ENCODE measurements at regions not wholly inside any gene's neighbourhood (a gene's known extent, or its start where the extent isn't known, plus 50 kb on each side); places are given as distances from the start of the nearest gene placed in this dataset.
"Not testable (repeated sequence)": the region's sequence is repeated elsewhere in the genome, so short reads cannot be mapped to it uniquely, and the experiment has no call there.

DNA sequence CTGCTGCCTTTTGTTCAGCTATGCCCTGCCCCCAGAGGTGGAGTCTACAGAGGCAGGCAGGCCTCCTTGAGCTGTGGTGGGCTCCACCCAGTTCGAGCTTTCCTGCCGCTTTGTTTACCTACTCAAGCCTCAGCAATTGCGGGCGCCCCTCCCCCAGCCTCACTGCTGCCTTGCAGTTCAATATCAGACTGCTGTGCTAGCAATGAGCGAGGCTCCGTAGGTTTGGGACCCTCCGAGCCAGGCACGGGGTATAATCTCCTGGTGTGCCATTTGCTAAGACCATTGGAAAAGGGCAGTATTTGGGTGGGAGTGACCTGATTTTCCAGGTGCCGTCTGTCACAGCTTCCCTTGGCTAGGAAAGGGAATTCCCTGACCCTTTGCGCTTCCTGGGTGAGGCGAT, 51.9 kb downstream of the DIPK2A start:
- DNase-seq, result not testable (repeated sequence)

- peak; percentile 45 to 61 for DNase-seq
These were observed 57.3 kb downstream of the DIPK2A start for GRCh38 chr3:144028798-144029411.

DNA sequence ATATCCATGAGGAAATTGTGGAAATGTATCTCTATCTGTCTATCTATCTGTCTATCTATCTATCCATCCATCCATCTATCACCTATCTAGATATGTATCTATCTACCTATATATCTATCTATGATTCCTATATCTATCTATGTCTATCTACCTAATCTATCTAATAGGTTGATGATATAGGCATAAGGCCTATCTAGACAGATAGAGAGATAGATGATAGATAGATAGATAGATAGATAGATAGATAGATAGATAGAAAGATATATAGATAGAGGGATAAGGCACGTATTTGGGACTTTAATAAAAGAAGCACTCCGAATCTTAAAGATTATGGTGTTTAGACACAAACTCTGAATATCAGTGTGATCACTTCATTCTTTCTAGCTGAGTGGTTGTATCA, 58.1 kb downstream of the DIPK2A start:
- DNase-seq, result no peak

GRCh38 chr3:144031938-144032337, 60.3 kb downstream of the DIPK2A start:
- no peak for DNase-seq

DNA sequence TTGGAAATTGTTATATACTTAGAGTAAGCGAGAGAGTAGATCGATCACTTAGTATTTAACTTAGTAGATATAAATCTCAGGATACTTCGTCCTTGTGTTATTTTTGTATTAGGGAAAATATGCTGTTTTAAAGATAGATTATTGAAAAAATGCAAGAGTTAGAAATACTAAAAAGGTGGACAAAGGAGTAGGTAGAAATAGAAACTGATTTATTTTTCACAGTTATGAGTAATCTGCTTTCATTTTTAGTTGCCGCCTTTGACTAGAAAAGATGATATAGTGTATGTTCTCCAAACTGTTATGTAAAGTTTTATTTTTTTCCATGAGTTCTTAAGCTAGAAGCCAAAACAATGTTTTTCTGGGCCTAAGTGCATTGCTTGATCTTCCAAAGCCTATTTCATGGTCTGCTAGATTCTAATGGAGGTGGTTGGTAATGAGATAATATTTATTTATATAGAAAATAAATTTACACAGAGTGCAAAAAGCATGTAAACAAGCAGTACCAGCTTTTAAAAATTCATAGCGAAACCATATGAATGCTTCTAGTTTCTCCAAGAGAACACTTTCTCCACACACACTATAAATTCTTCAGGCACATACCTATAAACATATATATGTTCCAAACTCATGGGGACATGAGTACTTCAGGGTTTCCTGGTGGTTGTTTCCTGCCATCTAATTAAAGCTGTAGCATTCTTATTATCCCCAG, 61.1 kb downstream of the DIPK2A start:
- no peak for DNase-seq

DNA sequence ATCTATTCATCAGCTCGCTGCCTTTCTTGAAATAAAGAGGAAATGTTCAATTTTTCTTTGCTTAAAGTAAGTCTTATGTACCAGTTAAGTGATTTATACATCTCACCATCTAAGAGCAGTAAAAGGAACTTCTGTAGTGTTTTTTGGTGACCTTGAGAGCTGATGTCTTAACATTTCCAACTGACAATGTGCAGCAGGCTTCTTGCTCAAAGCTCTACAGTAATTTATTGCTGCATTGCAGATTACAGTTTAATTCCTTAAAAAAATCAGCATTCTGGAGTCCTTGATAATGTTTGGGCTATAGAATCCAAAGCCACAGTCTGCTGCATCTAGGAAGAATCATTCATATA, 61.6 kb downstream of the DIPK2A start:
- DNase-seq, result no peak

DNA sequence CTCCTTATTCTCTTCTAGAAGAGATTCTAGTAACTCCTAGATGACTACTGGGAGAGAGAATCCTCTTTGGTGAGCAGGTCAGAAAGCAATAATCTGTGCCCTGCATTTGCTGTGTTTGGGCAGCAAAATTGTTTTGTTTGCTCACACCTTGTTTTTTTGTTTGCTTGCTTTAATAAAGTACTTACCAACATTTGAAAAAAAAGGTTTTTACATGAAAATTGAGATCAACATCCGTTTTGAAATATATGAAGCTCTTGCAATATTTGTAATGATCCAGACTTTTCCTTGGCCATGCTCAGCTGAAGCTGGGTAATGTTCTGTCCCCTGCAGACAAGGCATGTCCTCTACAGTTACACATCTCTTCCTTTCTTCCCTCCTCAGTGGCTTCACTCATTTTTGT, 62.2 kb downstream of the DIPK2A start:
- DNase-seq, result no peak

DNA sequence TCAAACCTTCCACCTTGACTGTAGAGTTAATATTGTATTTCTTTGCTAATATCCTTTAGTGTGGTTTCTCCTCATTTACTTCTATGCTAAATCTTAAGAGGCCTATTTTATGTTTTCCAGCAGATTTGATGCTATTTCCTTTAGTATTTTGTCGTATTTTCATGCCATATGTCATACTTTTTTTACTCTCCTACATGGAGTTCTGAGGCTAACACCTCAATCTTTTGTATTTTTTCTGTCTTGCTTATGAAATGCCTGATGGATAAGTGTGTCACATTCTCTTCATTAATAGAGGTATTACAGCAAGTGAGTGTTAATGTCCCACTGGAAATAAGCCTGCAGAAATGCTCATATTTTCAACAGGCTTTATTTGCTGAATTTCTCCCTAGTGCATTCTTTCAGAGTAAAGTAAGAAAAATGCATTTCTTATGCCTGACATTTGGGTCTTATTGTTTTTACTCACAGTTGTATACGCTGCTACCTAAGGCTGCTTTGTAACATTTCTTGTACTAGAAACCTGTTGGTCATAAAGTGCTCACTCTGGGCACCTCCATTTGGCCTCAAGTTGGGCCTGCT, 63.2 kb downstream of the DIPK2A start:
- DNase-seq, result no peak

DNA sequence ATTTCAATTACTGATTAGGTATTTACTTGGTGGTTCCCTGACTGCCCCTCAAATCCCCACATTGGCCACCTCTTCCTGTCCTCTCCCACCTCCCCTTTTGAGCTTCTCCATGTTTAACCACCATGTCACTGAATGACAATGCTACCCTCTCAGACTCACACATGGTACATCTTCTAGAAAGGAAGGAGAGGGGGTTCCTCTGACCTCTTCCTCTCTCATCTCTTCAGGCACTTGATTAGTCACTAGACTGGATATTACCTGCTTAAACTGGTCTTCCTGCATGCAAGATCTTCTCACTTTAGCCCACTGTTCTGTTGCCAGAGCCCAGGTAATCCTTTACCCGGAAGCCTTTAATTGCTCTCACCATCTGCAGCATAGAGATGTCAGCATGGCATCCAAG, 64.9 kb downstream of the DIPK2A start:
- DNase-seq, result no peak

DNA sequence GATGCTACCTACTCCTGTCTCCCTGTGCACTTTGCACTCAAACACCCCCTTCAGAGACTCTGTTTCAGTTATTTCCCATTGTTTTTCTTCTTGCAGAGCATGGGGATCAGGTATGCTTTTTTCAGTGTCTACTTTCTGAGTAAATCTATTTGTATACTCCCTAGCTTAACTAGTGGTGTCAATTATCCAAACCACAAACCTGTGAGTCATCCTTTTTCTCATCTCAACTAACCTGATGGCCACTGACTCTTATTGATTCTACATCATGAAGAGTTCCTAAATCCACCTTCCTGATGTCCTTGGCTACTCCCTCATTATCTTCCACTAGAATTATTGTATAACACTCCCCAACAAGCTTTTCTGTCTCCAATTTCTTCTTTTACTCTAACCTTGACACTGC, 68.0 kb downstream of the DIPK2A start:
- DNase-seq, result no peak

DNA sequence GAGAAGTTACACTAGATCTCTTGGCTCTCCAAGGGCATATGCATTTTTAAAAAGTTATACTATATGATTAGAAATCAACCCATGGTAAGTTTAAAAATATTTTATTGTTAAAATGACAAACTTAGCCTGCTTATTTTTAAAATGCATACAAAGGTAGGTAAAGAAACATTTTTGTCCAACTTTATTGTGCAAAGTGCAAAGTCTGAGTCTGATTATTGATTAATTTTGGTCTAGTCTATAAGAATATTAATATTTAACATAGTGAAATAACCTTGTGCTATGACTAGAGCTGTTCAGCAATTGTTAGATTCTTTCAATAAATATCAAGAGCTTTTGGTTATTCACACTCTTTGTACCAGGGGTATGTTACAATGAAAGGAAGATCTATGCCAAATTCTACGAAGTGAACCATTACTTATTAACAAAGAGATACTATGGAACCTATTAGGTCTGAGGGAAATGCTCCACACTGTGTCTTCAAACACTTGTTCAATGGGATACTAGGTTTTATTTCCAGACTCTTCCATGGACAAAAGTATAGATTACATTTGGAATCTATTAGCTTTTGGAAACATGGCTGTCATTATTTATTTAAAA, 70.4 kb downstream of the DIPK2A start:
- no peak for DNase-seq

- DNase-seq, result no peak
These were observed 74.1 kb downstream of the DIPK2A start for GRCh38 chr3:144045766-144046165.

DNA sequence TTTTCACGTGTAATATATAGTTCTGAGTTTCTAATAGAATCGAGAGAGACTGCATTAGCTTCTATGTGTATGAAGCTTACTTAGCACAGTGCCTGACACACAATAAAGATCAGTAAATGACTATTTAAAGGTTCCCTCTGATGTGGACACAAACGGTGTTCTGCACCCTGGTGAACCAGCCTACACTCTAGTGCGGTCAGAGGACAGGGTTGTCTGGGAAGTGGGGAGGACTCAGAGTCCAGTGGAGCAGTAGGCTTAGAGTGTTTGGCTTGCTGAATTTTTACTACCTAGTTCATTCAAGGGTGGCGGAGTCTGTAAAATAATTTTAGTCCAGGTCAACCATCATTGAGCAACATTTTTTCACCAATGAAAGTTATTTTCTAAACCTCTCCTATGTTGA, 77.8 kb downstream of the DIPK2A start:
- DNase-seq, result no peak

GRCh38 chr3:144051211-144051610, 79.6 kb downstream of the DIPK2A start:
- DNase-seq, result no peak

GRCh38 chr3:144052275-144052674, 80.7 kb downstream of the DIPK2A start:
- no peak for DNase-seq

DNA sequence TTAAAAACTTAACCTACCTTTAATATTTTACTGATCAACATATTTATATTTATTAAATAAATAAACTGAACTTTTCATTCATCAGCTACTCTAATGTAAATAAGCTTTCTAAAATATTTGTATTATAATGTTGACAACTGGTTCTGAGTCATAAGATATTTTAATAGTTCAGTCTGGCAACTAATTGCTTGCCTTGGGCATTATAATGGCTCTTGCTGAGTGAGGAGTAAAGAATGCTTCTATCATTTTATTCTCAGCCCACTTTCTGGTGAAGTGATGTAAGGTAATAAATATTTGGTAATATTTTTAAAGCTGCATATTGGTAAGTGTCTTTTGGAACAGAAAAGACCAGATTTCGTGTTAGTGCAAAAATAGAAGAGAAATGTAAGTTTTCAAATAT, 81.5 kb downstream of the DIPK2A start:
- no peak for DNase-seq

GRCh38 chr3:144054766-144055165, 83.1 kb downstream of the DIPK2A start:
- no peak for DNase-seq

- DNase-seq, result no peak
These were observed 84.0 kb downstream of the DIPK2A start for GRCh38 chr3:144055604-144056003.

GRCh38 chr3:144058713-144059112, 87.1 kb downstream of the DIPK2A start:
- DNase-seq, result no peak

- DNase-seq, result no peak
These were observed 87.9 kb downstream of the DIPK2A start for GRCh38 chr3:144059481-144059880.

DNA sequence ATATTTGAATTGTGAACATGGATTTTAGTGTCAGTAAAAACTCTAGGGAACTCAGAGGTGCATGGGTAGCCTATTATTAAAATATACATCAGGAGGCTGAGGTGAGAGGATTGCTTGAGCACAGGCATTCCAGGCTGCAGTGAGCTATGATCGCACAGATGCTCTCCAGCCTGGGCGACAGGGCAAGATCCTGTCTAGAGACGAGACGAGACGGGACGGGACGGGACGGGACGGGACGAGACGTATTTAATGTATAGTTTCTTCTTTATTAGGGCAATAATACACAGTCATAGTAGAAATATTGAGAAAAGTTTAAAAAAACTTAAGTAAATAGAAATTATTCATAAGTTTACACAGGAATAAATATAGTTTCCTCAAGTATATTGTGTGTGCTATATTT, 89.3 kb downstream of the DIPK2A start:
- DNase-seq, result no peak

GRCh38 chr3:144063306-144063705, 91.7 kb downstream of the DIPK2A start:
- no peak for DNase-seq

GRCh38 chr3:144067059-144067458, 95.4 kb downstream of the DIPK2A start:
- DNase-seq, result no peak

DNA sequence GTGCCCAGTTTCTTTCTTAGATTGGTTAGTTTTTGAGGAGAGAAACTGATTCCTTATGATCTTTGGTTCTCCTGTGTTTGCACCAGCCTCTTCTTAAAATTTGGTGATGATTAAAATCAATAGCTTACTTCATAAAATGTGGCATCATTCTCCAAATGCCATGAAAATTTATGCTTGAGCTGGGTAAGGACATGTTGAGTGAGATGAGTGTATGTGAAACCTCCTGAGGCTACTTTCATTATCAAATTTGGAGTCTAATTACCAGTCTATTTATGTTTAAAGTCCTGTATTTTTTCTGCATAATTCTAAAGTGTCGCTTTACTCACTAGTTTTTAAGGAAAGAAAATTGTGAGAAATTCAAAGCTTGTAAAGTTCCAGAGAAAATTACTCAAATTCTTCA, 102.1 kb downstream of the DIPK2A start:
- DNase-seq, result no peak
